MCF 10A (cell line): ENCODE measurements at regions not wholly inside any gene's neighbourhood (a gene's known extent, or its start where the extent isn't known, plus 50 kb on each side); places are given as distances from the start of the nearest gene placed in this dataset.

ENCODE experiments used
- BruUV-seq: library from RNA; stranded (reverse); fragments of 400-500 nt; replicated peaks from 2 replicates; lab custom pipeline; 2021; lab: Mats Ljungman, UMichigan
- CTCF ChIA-PET: fragments of 300-600 bp; sonication (Branson Sonifier 250); formaldehyde crosslinking; extraction: SDS; loops from one replicate; lab custom pipeline; 2021; ENCODE audit warnings: antibody characterized with exemption, inconsistent platforms; lab: Yijun Ruan, JAX
- POLR2A ChIA-PET: fragments of 300-600, 350-650 bp; sonication (Branson Sonifier 250); formaldehyde crosslinking; extraction: SDS; loops from one replicate; lab custom pipeline; 2020; ENCODE audit warnings: antibody characterized with exemption, inconsistent platforms; lab: Yijun Ruan, JAX
- DNase-seq: peaks from one replicate; pipeline ENCODE4 v3.0.0-alpha.2; 2018; ENCODE audit not compliant: unreplicated experiment
- H3K27ac Mint-ChIP-seq: one replicate; pipeline ENCODE4 v1.8.0; 2022; ENCODE audit warnings: mild to moderate bottlenecking, low read depth, mixed read lengths; ENCODE audit not compliant: unreplicated experiment
- H3K27me3 Mint-ChIP-seq: one replicate; pipeline ENCODE4 v1.8.0; 2022; ENCODE audit warnings: mixed read lengths; ENCODE audit not compliant: insufficient read depth, unreplicated experiment
- H3K36me3 Mint-ChIP-seq: one replicate; pipeline ENCODE4 v1.8.0; 2022; ENCODE audit warnings: mild to moderate bottlenecking, moderate library complexity, mixed read lengths; ENCODE audit not compliant: insufficient read depth, unreplicated experiment
- H3K4me1 Mint-ChIP-seq: one replicate; pipeline ENCODE4 v1.8.0; 2022; ENCODE audit warnings: mixed read lengths; ENCODE audit not compliant: insufficient read depth, unreplicated experiment
- H3K4me3 Mint-ChIP-seq: one replicate; pipeline ENCODE4 v1.8.0; 2022; ENCODE audit warnings: mild to moderate bottlenecking, moderate library complexity, mixed read lengths; ENCODE audit not compliant: unreplicated experiment
- H3K9me3 Mint-ChIP-seq: one replicate; pipeline ENCODE4 v1.8.0; 2022; ENCODE audit warnings: mixed read lengths; ENCODE audit not compliant: unreplicated experiment
- intact Hi-C: fragments of 100-400 bp; cut with micrococcal nuclease; formaldehyde crosslinking; loops from 2 replicates; pipeline ENCODE4 v1.14.1; 2022
- TF ChIP-seq, protein P1 (sequence below): fragments of 200-600 bp; IDR thresholded peaks from one replicate; pipeline ENCODE4 v1.8.0; 2022; ENCODE audit warnings: antibody characterized with exemption, mild to moderate bottlenecking; ENCODE audit not compliant: unreplicated experiment

DNA sequence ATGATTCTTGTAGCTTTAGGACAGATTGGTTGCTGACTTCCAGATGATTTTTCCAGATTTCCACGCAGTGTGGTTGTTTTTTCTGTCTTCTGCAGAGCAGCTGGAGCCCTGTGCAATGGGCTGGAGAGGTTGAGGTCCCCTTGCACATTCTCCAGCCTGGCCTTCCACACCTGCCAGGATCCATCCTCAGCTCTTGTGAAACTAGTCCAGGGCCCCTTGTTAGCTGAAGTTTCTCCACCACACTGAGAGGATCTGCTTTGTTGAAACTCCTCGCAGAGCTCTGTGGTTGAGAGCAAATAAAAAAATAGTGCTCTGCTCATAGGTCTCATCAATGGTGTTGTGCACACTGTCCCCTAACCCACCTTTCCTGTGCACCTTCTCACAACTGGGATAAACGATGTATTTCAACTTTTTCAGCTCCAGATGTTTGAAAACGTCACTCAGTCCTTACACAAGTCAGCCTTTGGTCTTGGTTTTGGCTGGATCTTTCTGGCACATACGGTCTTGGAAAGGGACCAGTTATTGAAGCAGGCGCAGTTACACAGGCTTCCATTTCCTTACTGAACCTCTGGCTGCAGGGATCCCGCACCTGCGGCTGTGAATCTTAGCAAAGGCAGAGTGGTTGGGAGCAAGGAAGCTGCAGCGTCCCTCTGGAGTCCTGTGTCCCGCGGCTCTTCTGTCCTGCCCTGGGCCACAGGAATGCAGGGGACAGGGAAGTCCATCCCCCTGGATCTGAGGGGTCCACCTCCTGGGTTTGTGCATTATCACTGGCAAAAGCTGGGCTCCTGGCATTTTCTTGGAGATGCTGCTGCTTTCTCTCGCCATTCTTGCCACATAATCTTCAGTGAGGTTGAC lies 272.0 kb upstream of the DSEL start:
- DNase-seq: no peak
- H3K9me3 Mint-ChIP-seq: peaks cover 7% of the 10 kb centered on the region
- H3K4me3 Mint-ChIP-seq: no peak overlapping the region
- POLR2A ChIA-PET: interaction anchor here (0.6 to 1.3 kb wide), 2 partner anchors 10 to 27 kb away, joined by 3 read pairs; no protein-coding TSS in a partner anchor
- BruUV-seq: no TSS peak
- intact Hi-C loops: no loop called here
- CTCF ChIA-PET: no interaction called here
- H3K27ac Mint-ChIP-seq: no peak overlapping the region
- H3K36me3 Mint-ChIP-seq: no peaks in the 10 kb centered on the region
- peaks cover 7% of the 10 kb centered on the region for H3K4me1 Mint-ChIP-seq
- TF ChIP-seq, protein P1, sequence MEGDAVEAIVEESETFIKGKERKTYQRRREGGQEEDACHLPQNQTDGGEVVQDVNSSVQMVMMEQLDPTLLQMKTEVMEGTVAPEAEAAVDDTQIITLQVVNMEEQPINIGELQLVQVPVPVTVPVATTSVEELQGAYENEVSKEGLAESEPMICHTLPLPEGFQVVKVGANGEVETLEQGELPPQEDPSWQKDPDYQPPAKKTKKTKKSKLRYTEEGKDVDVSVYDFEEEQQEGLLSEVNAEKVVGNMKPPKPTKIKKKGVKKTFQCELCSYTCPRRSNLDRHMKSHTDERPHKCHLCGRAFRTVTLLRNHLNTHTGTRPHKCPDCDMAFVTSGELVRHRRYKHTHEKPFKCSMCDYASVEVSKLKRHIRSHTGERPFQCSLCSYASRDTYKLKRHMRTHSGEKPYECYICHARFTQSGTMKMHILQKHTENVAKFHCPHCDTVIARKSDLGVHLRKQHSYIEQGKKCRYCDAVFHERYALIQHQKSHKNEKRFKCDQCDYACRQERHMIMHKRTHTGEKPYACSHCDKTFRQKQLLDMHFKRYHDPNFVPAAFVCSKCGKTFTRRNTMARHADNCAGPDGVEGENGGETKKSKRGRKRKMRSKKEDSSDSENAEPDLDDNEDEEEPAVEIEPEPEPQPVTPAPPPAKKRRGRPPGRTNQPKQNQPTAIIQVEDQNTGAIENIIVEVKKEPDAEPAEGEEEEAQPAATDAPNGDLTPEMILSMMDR: no peak
- no peaks in the 10 kb centered on the region for H3K27me3 Mint-ChIP-seq

DNA sequence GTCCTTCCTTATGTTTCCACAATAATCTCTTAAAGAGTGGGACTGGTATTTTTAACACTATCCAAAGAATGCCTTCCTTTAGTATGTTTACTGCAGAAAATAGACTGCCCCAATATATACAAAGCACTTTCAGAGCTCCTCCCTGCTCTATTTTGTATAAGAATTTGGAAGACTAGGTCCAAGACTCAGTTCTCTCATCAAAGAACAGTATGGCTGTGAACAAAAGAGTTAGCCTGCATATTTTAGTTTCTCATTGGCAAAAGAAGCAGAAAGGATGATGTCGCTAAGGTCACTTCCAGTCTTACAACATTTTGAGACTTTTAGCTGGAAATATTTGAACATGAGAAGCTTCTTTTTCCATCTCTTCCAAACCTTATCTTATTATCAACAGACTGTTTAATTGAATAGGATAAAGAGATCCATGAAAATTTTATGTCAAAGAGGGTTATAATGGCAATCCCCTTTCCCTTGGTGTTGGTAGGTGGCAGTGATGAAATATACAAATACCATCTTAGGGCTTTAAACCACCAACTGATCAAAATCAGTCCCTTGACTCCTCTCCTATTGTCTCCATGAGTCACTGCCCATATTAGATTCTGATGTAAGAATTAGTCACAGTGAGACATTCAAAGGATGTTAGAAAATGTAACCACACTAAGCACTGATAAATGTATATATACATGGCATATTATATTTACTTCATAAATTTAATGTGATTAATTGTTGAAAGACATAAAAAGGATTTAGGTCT lies 266.9 kb upstream of the DSEL start:
- ChIA-PET POLR2A (interaction anchor here (0.6 to 1.8 kb wide), 3 partner anchors 16 to 925 kb away, joined by 3 to 5 read pairs (median 4); no protein-coding TSS in a partner anchor), CTCF (interaction anchor here (0.7 kb wide), 1 partner anchor 32 kb away, joined by 3 read pairs; no protein-coding TSS in a partner anchor)
- TF ChIP-seq, protein P1: no peak
- Mint-ChIP-seq H3K27me3 (no peaks in the 10 kb centered on the region), H3K4me3 (no peak overlapping the region), H3K4me1 (peaks cover 7% of the 10 kb centered on the region), H3K9me3 (no peaks in the 10 kb centered on the region), H3K27ac (peak overlapping the region; percentile 5), H3K36me3 (no peaks in the 10 kb centered on the region)
- BruUV-seq: TSS peak; percentile 99
- intact Hi-C loops: loop anchor here (2.0 kb wide), 1 partner anchor 51 kb away; no protein-coding TSS in a partner anchor
- peak; percentile 83 for DNase-seq

DNA sequence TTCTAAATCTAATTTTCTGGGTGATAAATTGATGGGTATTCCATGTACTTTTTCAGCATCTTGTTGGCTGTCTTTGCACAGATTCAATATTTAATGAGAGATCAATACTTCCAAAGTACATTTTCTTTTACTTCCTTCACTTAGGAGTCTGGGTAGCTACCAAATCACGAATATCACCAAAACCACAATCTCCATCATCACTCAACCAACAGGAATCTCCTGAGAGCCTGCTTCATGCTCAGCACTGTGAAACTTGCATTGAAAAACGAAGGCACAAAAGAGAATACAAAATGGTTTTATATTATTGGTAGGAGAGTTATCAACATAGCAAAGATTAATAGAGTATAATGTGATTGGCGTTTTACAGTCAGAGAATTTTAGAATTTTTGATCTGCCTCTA lies 261.5 kb upstream of the DSEL start:
- Mint-ChIP-seq H3K9me3 (no peaks in the 10 kb centered on the region), H3K36me3 (no peaks in the 10 kb centered on the region), H3K4me1 (no peaks in the 10 kb centered on the region), H3K27me3 (no peaks in the 10 kb centered on the region), H3K27ac (no peak overlapping the region), H3K4me3 (no peak overlapping the region)
- intact Hi-C loops: no loop called here
- ChIA-PET CTCF (no interaction called here), POLR2A (interaction anchor here (0.5 kb wide), 1 partner anchor 49 kb away, joined by 4 read pairs; no protein-coding TSS in a partner anchor)
- TF ChIP-seq, protein P1: no peak
- no TSS peak for BruUV-seq
- DNase-seq: no peak

DNA sequence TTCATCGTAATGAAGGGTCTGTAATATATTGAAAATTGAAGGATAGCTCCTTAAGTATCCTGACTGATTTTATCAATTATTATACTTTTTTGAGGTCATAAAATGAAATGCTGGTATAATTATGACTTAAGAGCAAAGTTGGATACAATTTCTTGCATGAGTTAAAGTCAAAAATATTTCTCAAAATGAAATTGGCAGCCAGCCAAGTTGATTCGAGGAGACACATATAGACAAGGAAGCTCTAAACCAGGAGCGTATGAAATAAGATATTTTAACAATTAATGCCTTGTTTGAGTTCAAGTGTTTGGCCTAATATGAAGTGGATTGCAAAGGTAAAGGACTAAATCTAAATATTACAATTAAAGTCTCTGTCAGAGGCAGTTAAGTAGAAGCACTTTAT lies 260.4 kb upstream of the DSEL start:
- Mint-ChIP-seq H3K4me1 (no peaks in the 10 kb centered on the region), H3K9me3 (no peaks in the 10 kb centered on the region), H3K36me3 (no peaks in the 10 kb centered on the region), H3K27ac (no peak overlapping the region), H3K4me3 (no peak overlapping the region), H3K27me3 (no peaks in the 10 kb centered on the region)
- ChIA-PET POLR2A (no interaction called here), CTCF (no interaction called here)
- BruUV-seq: no TSS peak
- peak; percentile 38 for DNase-seq
- intact Hi-C loops: no loop called here
- TF ChIP-seq, protein P1: no peak
